ENCODE measurements at regions not wholly inside any gene's neighbourhood (a gene's known extent, or its start where the extent isn't known, plus 50 kb on each side); places are given as distances from the start of the nearest gene placed in this dataset.

GRCh38 chr2:121081701-121082100 lies 203.3 kb downstream of the TFCP2L1 start:
- in situ Hi-C loops (cut with MboI; ENCODE audit: low pct_unique_long_range_greater_than_20kb in 2 of 9, low sequenced_read_pairs in 9 of 9, unreplicated experiment in 9 of 9) = loop anchor here in 5 of 9 experiments (5.0 to 25.0 kb wide), 3 partner anchors 256 to 744 kb away; partner anchors contain the start of gene INHBB (in 4 of the 5)
- Histone ChIP-seq H3K4me3 (no peak overlapping the region), H3K4me1 (replicated peaks in 1 of 2) (peaks cover 9 to 16% of the 10 kb centered on the region in 2 donors), H3K27ac (no peak overlapping the region)
- WGBS, 10 experiments = 80 to 100% (median 100%) methylated on average over 1 to 3 of the region's 8 CpGs; no CpG with 5 or more reads in 5 of the 10 experiments
- no peak for ATAC-seq (replicated peaks in 6 of 8)

DNA sequence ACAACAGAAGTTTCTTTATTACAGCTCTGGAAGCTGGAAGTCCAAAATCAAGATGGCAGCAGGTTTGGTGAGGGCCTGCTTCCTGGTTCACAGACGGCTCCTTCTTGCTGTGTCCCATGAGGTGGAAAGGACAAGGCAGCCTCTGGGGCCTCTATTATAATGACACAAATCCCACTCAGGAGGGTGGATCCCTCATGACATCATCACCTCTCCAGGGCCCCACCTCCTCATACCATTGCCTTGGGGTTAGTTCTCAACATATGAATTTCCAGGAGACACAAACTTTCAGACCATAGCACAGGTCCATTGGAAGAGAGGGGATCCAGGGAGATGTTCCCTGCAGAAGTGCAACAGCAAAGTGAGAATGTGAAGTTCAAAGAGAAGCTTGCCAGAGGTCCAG lies 202.8 kb downstream of the TFCP2L1 start:
- no peak overlapping the region for H3K4me3 ChIP-seq
- in situ Hi-C loops (cut with MboI; ENCODE audit: low pct_unique_long_range_greater_than_20kb in 2 of 9, low sequenced_read_pairs in 9 of 9, unreplicated experiment in 9 of 9) = loop anchor here in 5 of 9 experiments (5.0 to 25.0 kb wide), 3 partner anchors 255 to 745 kb away; partner anchors contain the start of gene INHBB (in 4 of the 5)
- no peak overlapping the region for H3K27ac ChIP-seq
- peaks cover 9 to 16% of the 10 kb centered on the region in 2 donors for H3K4me1 ChIP-seq (replicated peaks in 1 of 2)
- WGBS, 10 experiments = 40 to 100% (median 71%) methylated on average over 1 of the region's 1 CpG; no CpG with 5 or more reads in 4 of the 10 experiments
- peak in 3 of 8 experiments; percentile 36 to 78 (median 64) for ATAC-seq (replicated peaks in 6 of 8)

DNA sequence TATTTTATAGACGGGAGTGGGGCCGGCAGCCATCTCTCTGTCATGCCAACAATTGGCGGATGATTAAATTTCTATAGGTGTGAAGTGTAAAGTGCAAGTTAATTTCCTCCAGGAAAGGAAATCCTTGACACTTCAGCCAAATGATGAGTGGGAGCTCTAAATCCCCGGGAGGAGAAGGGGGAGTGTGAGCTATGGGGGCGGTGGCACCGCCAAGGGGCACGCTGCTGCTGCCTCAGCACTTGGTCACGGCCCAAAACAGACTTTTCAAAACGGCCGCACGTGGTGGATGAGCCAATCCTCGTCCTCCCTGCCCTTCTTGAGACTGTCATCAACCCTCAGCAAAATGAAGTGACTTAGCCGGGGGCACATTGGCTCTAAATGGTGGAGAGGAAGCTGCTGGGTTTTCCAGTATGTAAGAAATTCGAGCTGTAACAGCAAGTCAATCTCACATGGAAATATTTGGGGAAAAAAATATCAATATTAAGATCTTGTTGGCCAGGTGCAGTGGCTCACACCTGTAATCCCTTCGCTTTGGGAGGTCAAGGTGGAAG lies 200.8 kb downstream of the TFCP2L1 start:
- Histone ChIP-seq H3K4me3 (no peak overlapping the region), H3K4me1 (replicated peaks in 1 of 2) (peaks cover 11 to 14% of the 10 kb centered on the region in 2 donors), H3K27ac (no peak overlapping the region)
- 13 to 66% (median 50%) methylated on average over 1 to 7 of the region's 15 CpGs; no CpG with 5 or more reads in 2 of the 10 experiments for WGBS, 10 experiments
- ATAC-seq (replicated peaks in 6 of 8) = peak in 1 of 8 experiments; percentile 1
- in situ Hi-C loops (cut with MboI; ENCODE audit: low pct_unique_long_range_greater_than_20kb in 2 of 9, low sequenced_read_pairs in 9 of 9, unreplicated experiment in 9 of 9) = loop anchor here in 5 of 9 experiments (5.0 to 25.0 kb wide), 3 partner anchors 253 to 747 kb away; partner anchors contain the start of gene INHBB (in 4 of the 5)

- Histone ChIP-seq H3K4me1 (replicated peaks in 1 of 2) (peaks cover 11 to 14% of the 10 kb centered on the region in 2 donors), H3K4me3 (no peak overlapping the region), H3K27ac (no peak overlapping the region)
- 7 to 80% (median 20%) methylated on average over 1 to 4 of the region's 5 CpGs; no CpG with 5 or more reads in 3 of the 10 experiments for WGBS, 10 experiments
- no peak for ATAC-seq (replicated peaks in 6 of 8)
- in situ Hi-C loops (cut with MboI; ENCODE audit: low pct_unique_long_range_greater_than_20kb in 2 of 9, low sequenced_read_pairs in 9 of 9, unreplicated experiment in 9 of 9) = loop anchor here in 5 of 9 experiments (25.0 kb wide), 2 partner anchors 252 to 748 kb away; partner anchors contain the start of gene INHBB (in 4 of the 5)
Observed at GRCh38 chr2:121085801-121086200, 199.2 kb downstream of the TFCP2L1 start.

- 80 to 100% (median 93%) methylated on average over 1 to 5 of the region's 12 CpGs; no CpG with 5 or more reads in 3 of the 10 experiments for WGBS, 10 experiments
- in situ Hi-C loops (cut with MboI; ENCODE audit: low pct_unique_long_range_greater_than_20kb in 2 of 9, low sequenced_read_pairs in 9 of 9, unreplicated experiment in 9 of 9) = loop anchor here in 5 of 9 experiments (25.0 kb wide), 2 partner anchors 251 to 749 kb away; partner anchors contain the start of gene INHBB (in 4 of the 5)
- Histone ChIP-seq H3K27ac (no peak overlapping the region), H3K4me1 (replicated peaks in 1 of 2) (peaks cover 11 to 14% of the 10 kb centered on the region in 2 donors), H3K4me3 (no peak overlapping the region)
- no peak for ATAC-seq (replicated peaks in 6 of 8)
Observed at GRCh38 chr2:121086450-121086849, 198.6 kb downstream of the TFCP2L1 start.

DNA sequence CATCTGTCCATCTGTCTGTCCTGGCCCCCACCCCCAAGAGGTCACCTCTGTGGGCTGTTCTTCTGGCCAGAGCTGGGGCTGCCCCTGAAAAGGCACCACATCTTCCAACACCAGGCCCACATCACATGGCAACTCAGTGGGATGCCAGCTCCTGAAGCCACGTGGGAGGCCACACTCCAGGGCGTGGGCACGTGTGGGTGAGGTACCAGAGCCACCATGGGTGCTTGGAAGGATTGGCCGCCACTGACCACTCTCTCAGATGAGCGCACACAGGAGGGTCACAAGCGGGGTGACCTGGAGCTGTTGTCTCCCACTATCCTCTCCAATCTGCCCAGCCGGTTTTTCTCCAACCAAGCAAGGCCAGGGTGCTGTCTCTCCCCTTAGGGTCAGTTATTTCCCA lies 197.9 kb downstream of the TFCP2L1 start:
- in situ Hi-C loops (cut with MboI; ENCODE audit: low pct_unique_long_range_greater_than_20kb in 2 of 9, low sequenced_read_pairs in 9 of 9, unreplicated experiment in 9 of 9) = loop anchor here in 5 of 9 experiments (25.0 kb wide), 2 partner anchors 250 to 750 kb away; partner anchors contain the start of gene INHBB (in 4 of the 5)
- Histone ChIP-seq H3K27ac (no peak overlapping the region), H3K4me1 (replicated peaks in 1 of 2) (peaks cover 11 to 14% of the 10 kb centered on the region in 2 donors), H3K4me3 (no peak overlapping the region)
- no peak for ATAC-seq (replicated peaks in 6 of 8)
- WGBS, 10 experiments = 87 to 100% methylated on average over 1 to 7 of the region's 7 CpGs; no CpG with 5 or more reads in 8 of the 10 experiments

GRCh38 chr2:121088251-121089165 lies 196.5 kb downstream of the TFCP2L1 start:
- Histone ChIP-seq H3K4me3 (no peak overlapping the region), H3K4me1 (replicated peaks in 1 of 2) (peaks cover 11 to 14% of the 10 kb centered on the region in 2 donors), H3K27ac (no peak overlapping the region)
- 20 to 100% (median 100%) methylated on average over 1 to 2 of the region's 27 CpGs; no CpG with 5 or more reads in 5 of the 10 experiments for WGBS, 10 experiments
- ATAC-seq (replicated peaks in 6 of 8) = peak; percentile 36 to 100 (median 99)
- in situ Hi-C loops (cut with MboI; ENCODE audit: low pct_unique_long_range_greater_than_20kb in 2 of 9, low sequenced_read_pairs in 9 of 9, unreplicated experiment in 9 of 9) = loop anchor here in 5 of 9 experiments (25.0 kb wide), 2 partner anchors 249 to 751 kb away; partner anchors contain the start of gene INHBB (in 4 of the 5)

- peaks cover 4 to 11% of the 10 kb centered on the region in 2 donors for H3K4me1 ChIP-seq (replicated peaks in 1 of 2)
- in situ Hi-C loops (cut with MboI; ENCODE audit: low pct_unique_long_range_greater_than_20kb in 2 of 9, low sequenced_read_pairs in 9 of 9, unreplicated experiment in 9 of 9) = loop anchor here in 5 of 9 experiments (25.0 kb wide), 2 partner anchors 248 to 752 kb away; partner anchors contain the start of gene INHBB (in 4 of the 5)
- WGBS, 10 experiments = 80 to 100% (median 90%) methylated on average over 1 to 6 of the region's 11 CpGs; no CpG with 5 or more reads in 1 of the 10 experiments
- no peak overlapping the region for H3K27ac ChIP-seq
- H3K4me3 ChIP-seq = no peak overlapping the region
- no peak for ATAC-seq (replicated peaks in 6 of 8)
Observed at GRCh38 chr2:121089166-121089510, 195.9 kb downstream of the TFCP2L1 start.

- 72 to 100% (median 90%) methylated on average over 1 to 12 of the region's 18 CpGs; no CpG with 5 or more reads in 1 of the 10 experiments for WGBS, 10 experiments
- peaks cover 0 to 13% of the 10 kb centered on the region in 2 donors for H3K4me1 ChIP-seq (replicated peaks in 1 of 2)
- in situ Hi-C loops (cut with MboI; ENCODE audit: low pct_unique_long_range_greater_than_20kb in 2 of 9, low sequenced_read_pairs in 9 of 9, unreplicated experiment in 9 of 9) = loop anchor here in 5 of 9 experiments (10.0 to 25.0 kb wide), 3 partner anchors 247 to 753 kb away; partner anchors contain the start of gene INHBB (in 4 of the 5)
- no peak for ATAC-seq (replicated peaks in 6 of 8)
- no peak overlapping the region for H3K4me3 ChIP-seq
- H3K27ac ChIP-seq = no peak overlapping the region
Observed at GRCh38 chr2:121090088-121090715, 194.8 kb downstream of the TFCP2L1 start.

DNA sequence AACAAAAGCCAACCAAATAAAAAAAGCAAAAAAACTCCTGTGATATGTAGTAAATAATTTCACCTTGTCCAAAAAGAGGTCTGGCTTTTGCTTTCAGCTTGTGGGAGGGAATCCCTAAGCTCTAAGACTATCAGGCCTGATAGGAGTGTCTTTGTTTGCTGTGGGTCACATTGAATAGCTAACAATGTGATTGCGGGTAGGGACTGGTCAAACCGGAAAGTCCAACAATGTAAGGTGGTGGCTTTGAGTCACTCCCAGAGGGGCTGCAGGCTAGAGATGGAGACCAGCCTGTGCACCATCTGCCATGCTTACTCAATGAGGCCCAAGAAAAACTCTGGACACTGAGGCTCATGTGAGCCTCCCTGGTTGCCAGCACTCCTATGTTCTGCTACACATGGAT lies 192.9 kb downstream of the TFCP2L1 start:
- in situ Hi-C loops (cut with MboI; ENCODE audit: low pct_unique_long_range_greater_than_20kb in 2 of 9, low sequenced_read_pairs in 9 of 9, unreplicated experiment in 9 of 9) = loop anchor here in 5 of 9 experiments (10.0 to 25.0 kb wide), 3 partner anchors 245 to 755 kb away; partner anchors contain the start of gene INHBB (in 4 of the 5)
- Histone ChIP-seq H3K27ac (no peak overlapping the region), H3K4me1 (replicated peaks in 1 of 2) (peaks cover 0 to 19% of the 10 kb centered on the region in 2 donors), H3K4me3 (no peak overlapping the region)
- 93 to 100% (median 100%) methylated on average over 1 to 2 of the region's 2 CpGs; no CpG with 5 or more reads in 5 of the 10 experiments for WGBS, 10 experiments
- no peak for ATAC-seq (replicated peaks in 6 of 8)

GRCh38 chr2:121093692-121094091 lies 191.3 kb downstream of the TFCP2L1 start:
- WGBS, 10 experiments = 11 to 87% (median 51%) methylated on average over 1 to 2 of the region's 2 CpGs
- H3K4me1 ChIP-seq (replicated peaks in 1 of 2) = peaks cover 0 to 14% of the 10 kb centered on the region in 2 donors
- H3K27ac ChIP-seq = no peak overlapping the region
- ATAC-seq (replicated peaks in 6 of 8) = no peak
- in situ Hi-C loops (cut with MboI; ENCODE audit: low pct_unique_long_range_greater_than_20kb in 2 of 9, low sequenced_read_pairs in 9 of 9, unreplicated experiment in 9 of 9) = loop anchor here in 5 of 9 experiments (10.0 to 25.0 kb wide), 3 partner anchors 244 to 756 kb away; partner anchors contain the start of gene INHBB (in 4 of the 5)
- no peak overlapping the region for H3K4me3 ChIP-seq

DNA sequence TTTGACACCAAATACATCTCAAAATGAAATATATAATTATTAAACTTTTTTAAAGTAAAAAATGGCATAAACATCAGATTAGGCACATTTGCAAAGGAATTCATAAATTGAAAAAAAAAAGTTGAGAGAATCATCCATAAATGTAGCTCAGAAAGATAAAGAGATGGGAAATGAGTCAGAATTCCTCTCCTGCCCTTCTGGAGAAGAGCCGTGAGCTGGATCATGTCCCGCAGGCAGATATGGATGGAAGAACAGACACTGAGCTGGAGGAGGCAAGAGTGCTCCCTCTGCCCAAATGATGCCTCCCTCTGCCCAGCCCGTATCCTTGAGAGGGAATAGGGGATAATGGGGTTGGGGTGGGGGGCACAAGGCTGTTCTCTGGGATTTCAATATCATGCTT lies 190.9 kb downstream of the TFCP2L1 start:
- Histone ChIP-seq H3K4me1 (replicated peaks in 1 of 2) (peaks cover 0 to 10% of the 10 kb centered on the region in 2 donors), H3K4me3 (no peak overlapping the region), H3K27ac (no peak overlapping the region)
- ATAC-seq (replicated peaks in 6 of 8) = peak in 1 of 8 experiments; percentile 23
- in situ Hi-C loops (cut with MboI; ENCODE audit: low pct_unique_long_range_greater_than_20kb in 2 of 9, low sequenced_read_pairs in 9 of 9, unreplicated experiment in 9 of 9) = loop anchor here in 5 of 9 experiments (10.0 to 25.0 kb wide), 3 partner anchors 243 to 757 kb away; partner anchors contain the start of gene INHBB (in 4 of the 5)
- 0 to 90% (median 53%) methylated on average over 1 to 3 of the region's 3 CpGs; no CpG with 5 or more reads in 4 of the 10 experiments for WGBS, 10 experiments

Measured in motor neuron (in vitro differentiated cells).